ENCODE measurements at regions not wholly inside any gene's neighbourhood (a gene's known extent, or its start where the extent isn't known, plus 50 kb on each side); places are given as distances from the start of the nearest gene placed in this dataset.

DNA sequence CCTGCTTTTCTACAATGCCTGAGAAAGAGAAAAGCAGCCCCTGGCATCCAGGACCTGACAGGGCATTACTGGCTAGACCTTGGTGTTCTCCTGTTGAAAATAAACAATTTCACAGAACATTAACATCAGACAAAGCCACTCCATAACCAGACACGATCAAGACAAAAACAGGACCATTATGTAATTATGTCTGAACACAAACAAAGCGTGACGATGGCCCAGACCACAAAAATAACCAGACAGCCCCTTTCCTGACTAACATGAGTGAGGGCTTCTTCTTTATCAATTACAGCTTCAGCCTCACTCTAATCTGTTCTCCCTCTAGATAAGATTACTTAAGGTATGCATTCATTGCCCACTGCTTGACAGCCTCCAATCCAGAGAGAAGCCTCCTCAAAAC, 172.7 kb upstream of the LMCD1 start:
- FAIRE-seq (no peak), DNase-seq (ENCODE audit: insufficient read length, low spot score) (no peak)
- TF ChIP-seq, protein P1, sequence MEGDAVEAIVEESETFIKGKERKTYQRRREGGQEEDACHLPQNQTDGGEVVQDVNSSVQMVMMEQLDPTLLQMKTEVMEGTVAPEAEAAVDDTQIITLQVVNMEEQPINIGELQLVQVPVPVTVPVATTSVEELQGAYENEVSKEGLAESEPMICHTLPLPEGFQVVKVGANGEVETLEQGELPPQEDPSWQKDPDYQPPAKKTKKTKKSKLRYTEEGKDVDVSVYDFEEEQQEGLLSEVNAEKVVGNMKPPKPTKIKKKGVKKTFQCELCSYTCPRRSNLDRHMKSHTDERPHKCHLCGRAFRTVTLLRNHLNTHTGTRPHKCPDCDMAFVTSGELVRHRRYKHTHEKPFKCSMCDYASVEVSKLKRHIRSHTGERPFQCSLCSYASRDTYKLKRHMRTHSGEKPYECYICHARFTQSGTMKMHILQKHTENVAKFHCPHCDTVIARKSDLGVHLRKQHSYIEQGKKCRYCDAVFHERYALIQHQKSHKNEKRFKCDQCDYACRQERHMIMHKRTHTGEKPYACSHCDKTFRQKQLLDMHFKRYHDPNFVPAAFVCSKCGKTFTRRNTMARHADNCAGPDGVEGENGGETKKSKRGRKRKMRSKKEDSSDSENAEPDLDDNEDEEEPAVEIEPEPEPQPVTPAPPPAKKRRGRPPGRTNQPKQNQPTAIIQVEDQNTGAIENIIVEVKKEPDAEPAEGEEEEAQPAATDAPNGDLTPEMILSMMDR (IDR thresholded peaks at IDR 0.05; ENCODE audit: insufficient read depth, missing control alignments): no peak

- TF ChIP-seq, protein P1 (IDR thresholded peaks at IDR 0.05; ENCODE audit: insufficient read depth, missing control alignments): no peak
- DNase-seq (ENCODE audit: insufficient read length, low spot score) (no peak), FAIRE-seq (no peak)
Measured at GRCh38 chr3:8329598-8329997, 172.0 kb upstream of the LMCD1 start.

- no peak for DNase-seq (ENCODE audit: insufficient read length, low spot score)
- TF ChIP-seq, protein P1 (IDR thresholded peaks at IDR 0.05; ENCODE audit: insufficient read depth, missing control alignments): no peak
- FAIRE-seq: no peak
Measured at GRCh38 chr3:8336456-8336855, 165.2 kb upstream of the LMCD1 start.

DNA sequence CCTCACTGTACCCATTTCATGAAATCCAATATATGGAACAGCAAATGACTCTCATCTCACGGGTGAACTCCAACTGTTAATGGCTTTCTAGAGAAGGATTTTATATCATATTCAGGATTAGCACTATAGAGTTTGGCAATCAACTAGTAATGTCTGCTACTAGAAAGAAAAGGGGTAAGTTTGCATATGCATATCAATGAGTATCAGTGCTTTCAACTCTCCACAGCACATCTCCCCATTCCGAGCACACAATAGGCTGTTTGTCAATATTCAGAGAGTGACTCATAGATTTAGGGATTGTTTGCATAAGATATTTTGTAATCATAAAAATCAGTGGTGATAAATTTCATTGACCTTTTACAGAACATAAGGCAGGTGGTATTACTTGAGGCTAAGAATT, 163.2 kb upstream of the LMCD1 start:
- FAIRE-seq: no peak
- no peak for DNase-seq (ENCODE audit: insufficient read length, low spot score)
- TF ChIP-seq, protein P1 (IDR thresholded peaks at IDR 0.05; ENCODE audit: insufficient read depth, missing control alignments): no peak

DNA sequence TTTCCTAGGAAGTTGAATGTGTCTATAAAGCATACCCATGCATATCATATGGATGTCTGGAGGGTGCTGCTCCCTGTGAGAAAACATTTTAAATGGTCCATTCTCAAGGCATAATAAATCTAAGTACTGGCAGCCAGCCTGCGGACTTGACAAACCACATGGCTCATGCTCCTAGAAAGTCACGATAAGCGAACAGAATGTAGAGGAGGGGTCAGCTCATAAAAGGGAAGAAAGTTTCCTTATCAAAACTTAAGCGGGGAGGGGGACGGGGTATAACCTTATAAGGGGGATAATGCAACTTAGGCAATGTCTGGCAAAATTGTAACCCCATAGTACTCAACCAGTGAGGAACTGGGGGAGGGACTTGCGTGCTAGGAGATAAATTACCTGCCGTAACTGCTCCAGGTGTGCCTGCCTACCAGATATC, 159.8 kb upstream of the LMCD1 start:
- DNase-seq (ENCODE audit: insufficient read length, low spot score): no peak

GRCh38 chr3:8343058-8343457, 158.6 kb upstream of the LMCD1 start:
- TF ChIP-seq, protein P1 (IDR thresholded peaks at IDR 0.05; ENCODE audit: insufficient read depth, missing control alignments): no peak
- FAIRE-seq: no peak
- no peak for DNase-seq (ENCODE audit: insufficient read length, low spot score)

More for the DNA sequence above, 159.8 kb upstream of the LMCD1 start:
- TF ChIP-seq, protein P1 (IDR thresholded peaks at IDR 0.05; ENCODE audit: insufficient read depth, missing control alignments): no peak
- no peak for FAIRE-seq

- TF ChIP-seq, protein P1 (IDR thresholded peaks at IDR 0.05; ENCODE audit: insufficient read depth, missing control alignments): no peak
- no peak for FAIRE-seq
- no peak for DNase-seq (ENCODE audit: insufficient read length, low spot score)
Measured at GRCh38 chr3:8345398-8345797, 156.2 kb upstream of the LMCD1 start.
